Fibroblast of lung (primary cell): ENCODE measurements at regions not wholly inside any gene's neighbourhood (a gene's known extent, or its start where the extent isn't known, plus 50 kb on each side); places are given as distances from the start of the nearest gene placed in this dataset.

ENCODE experiments used
- DNase-seq, 2 donors: peaks; one replicate each; pipeline versions ENCODE4 v3.0.0 to v3.0.0-alpha.2; 2010; ENCODE audit warnings: low read depth in 2 of 2
- H2AFZ ChIP-seq: 2 replicates; pipeline ENCODE4 v1.5.1; 2012; ENCODE audit warnings: low read length, control low read depth, inconsistent platforms
- H3K27ac ChIP-seq: 2 replicates; pipeline ENCODE4 v1.5.1; 2011; ENCODE audit warnings: low read length, control low read depth; ENCODE audit not compliant: insufficient read depth
- H3K27me3 ChIP-seq: 2 replicates; pipeline ENCODE4 v1.5.1; 2011; ENCODE audit warnings: mild to moderate bottlenecking, low read length; ENCODE audit not compliant: control insufficient read depth, insufficient read depth
- H3K36me3 ChIP-seq: 2 replicates; pipeline ENCODE4 v1.5.1; 2011; ENCODE audit warnings: low read length; ENCODE audit not compliant: control insufficient read depth, insufficient read depth
- H3K4me1 ChIP-seq: 2 replicates; pipeline ENCODE4 v1.5.1; 2011; ENCODE audit warnings: low read length; ENCODE audit not compliant: control insufficient read depth, insufficient read depth; ENCODE audit errors: extremely low read depth
- H3K4me2 ChIP-seq: 2 replicates; pipeline ENCODE4 v1.5.1; 2011; ENCODE audit warnings: low read length, control low read depth; ENCODE audit not compliant: insufficient read depth; ENCODE audit errors: extremely low read depth
- H3K4me3 ChIP-seq, 4 experiments: fragments of 200-600 bp in 1 of 4; sonication (generic) in 1 of 4; replicated peaks in 1 of 4; 2 replicates each; pipeline ENCODE4 v1.5.1; 2011 to 2016; ENCODE audit warnings: low read length in 4 of 4, low read depth in 3 of 4, mild to moderate bottlenecking in 3 of 4, control low read depth in 2 of 4, inconsistent platforms in 1 of 4, mixed read lengths in 1 of 4; ENCODE audit not compliant: insufficient read depth in 1 of 4; ENCODE audit errors: control extremely low read depth in 1 of 4
- H3K79me2 ChIP-seq: 2 replicates; pipeline ENCODE4 v1.5.1; 2012; ENCODE audit warnings: mild to moderate bottlenecking, low read length, inconsistent platforms; ENCODE audit not compliant: control insufficient read depth, insufficient read depth
- H3K9ac ChIP-seq: 2 replicates; pipeline ENCODE4 v1.5.1; 2011; ENCODE audit warnings: mild to moderate bottlenecking, low read length, control low read depth; ENCODE audit not compliant: insufficient read depth
- H3K9me3 ChIP-seq: 2 replicates; pipeline ENCODE4 v1.5.1; 2012; ENCODE audit warnings: low read depth, low read length; ENCODE audit not compliant: control insufficient read depth, insufficient read depth
- H4K20me1 ChIP-seq: 2 replicates; pipeline ENCODE4 v1.5.1; 2011; ENCODE audit warnings: low read length; ENCODE audit not compliant: control insufficient read depth, insufficient read depth; ENCODE audit errors: extremely low read depth
- EZH2 ChIP-seq: IDR thresholded peaks from 2 replicates; pipeline ENCODE4 v1.5.1; 2012; ENCODE audit warnings: low read length, control low read depth, mild to moderate bottlenecking; ENCODE audit errors: missing control alignments
- TF ChIP-seq, protein P1 (sequence below), 2 donors: IDR thresholded peaks in 1 of 2; conservative IDR thresholded peaks in 1 of 2; 1 replicate in 1 of 2; 2 replicates in 1 of 2; pipeline ENCODE4 v1.5.1; 2011 to 2012; ENCODE audit warnings: low read length in 2 of 2, control low read depth in 1 of 2, inconsistent platforms in 1 of 2, low read depth in 1 of 2, mild to moderate bottlenecking in 1 of 2

DNA sequence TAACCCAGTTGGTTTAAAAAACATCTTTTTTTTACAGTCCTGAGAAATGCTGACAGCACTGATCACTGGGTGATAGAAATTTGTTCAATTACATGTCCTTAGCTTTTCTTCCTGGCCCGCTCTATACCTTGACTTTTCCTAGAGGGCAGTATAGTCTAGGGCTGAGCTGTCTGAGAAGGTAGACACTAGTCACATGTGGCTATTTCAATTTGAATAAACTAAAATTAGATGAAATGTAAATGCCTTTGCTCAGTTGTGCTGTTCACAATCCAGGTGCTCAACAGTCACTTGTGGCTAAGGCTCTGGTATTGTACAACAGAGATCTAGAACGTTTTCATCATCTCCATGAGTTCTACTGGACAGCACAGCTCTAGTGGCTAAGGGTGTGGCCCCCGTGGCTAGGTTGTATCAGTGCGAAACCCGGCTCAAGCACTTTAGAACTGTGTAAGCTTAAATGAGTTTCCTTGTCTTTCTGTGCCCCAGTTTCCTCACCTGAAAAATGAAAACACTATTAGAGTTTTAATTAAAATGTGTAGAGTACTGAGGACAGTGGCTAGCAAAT lies 111.6 kb upstream of the WDR17 start:
- TF ChIP-seq, protein P1, sequence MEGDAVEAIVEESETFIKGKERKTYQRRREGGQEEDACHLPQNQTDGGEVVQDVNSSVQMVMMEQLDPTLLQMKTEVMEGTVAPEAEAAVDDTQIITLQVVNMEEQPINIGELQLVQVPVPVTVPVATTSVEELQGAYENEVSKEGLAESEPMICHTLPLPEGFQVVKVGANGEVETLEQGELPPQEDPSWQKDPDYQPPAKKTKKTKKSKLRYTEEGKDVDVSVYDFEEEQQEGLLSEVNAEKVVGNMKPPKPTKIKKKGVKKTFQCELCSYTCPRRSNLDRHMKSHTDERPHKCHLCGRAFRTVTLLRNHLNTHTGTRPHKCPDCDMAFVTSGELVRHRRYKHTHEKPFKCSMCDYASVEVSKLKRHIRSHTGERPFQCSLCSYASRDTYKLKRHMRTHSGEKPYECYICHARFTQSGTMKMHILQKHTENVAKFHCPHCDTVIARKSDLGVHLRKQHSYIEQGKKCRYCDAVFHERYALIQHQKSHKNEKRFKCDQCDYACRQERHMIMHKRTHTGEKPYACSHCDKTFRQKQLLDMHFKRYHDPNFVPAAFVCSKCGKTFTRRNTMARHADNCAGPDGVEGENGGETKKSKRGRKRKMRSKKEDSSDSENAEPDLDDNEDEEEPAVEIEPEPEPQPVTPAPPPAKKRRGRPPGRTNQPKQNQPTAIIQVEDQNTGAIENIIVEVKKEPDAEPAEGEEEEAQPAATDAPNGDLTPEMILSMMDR (conservative IDR thresholded peaks at IDR 0.05 in 1 of 2, IDR thresholded peaks at IDR 0.05 in 1 of 2; ENCODE audit: low read depth in 1 of 2, low read length in 2 of 2): peak in 1 of 2 donors; percentile 15
- TF ChIP-seq EZH2: no peak
- H3K79me2 ChIP-seq: no peaks in the 10 kb centered on the region
- H3K36me3 ChIP-seq: no peaks in the 10 kb centered on the region
- no peak overlapping the region for H3K4me2 ChIP-seq
- no peaks in the 10 kb centered on the region for H3K4me1 ChIP-seq
- H2AFZ ChIP-seq: no peak overlapping the region
- H3K9ac ChIP-seq: no peak overlapping the region
- no peaks in the 10 kb centered on the region for H3K9me3 ChIP-seq
- no peaks in the 10 kb centered on the region for H3K27me3 ChIP-seq
- H3K4me3 ChIP-seq: no peak overlapping the region
- H3K27ac ChIP-seq: no peak overlapping the region
- no peak for DNase-seq
- H4K20me1 ChIP-seq: no peaks in the 10 kb centered on the region

DNA sequence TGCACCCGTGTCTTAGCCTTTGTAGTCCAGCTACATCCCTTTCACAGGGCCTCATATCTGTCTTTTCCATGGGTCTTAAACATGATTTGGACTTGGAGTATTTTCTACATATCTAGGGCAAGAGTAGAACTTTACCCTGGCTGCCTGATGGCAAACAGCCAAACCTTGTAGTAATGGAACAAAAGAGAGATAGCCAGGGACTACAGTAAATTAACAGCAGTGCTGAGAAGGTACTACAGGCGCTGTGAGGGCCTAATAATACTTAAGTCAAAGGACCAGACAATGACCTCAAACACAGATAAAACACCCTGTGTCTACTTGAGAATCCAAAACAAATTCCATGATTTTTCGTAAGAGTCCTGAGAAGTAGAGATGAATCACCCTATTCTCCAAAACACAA lies 111.0 kb upstream of the WDR17 start:
- TF ChIP-seq, protein P1 (conservative IDR thresholded peaks at IDR 0.05 in 1 of 2, IDR thresholded peaks at IDR 0.05 in 1 of 2; ENCODE audit: low read depth in 1 of 2, low read length in 2 of 2): no peak
- TF ChIP-seq EZH2: no peak
- Histone ChIP-seq H4K20me1 (no peaks in the 10 kb centered on the region), H3K36me3 (no peaks in the 10 kb centered on the region), H3K4me3 (no peak overlapping the region), H3K27ac (no peak overlapping the region), H2AFZ (no peak overlapping the region), H3K9ac (no peak overlapping the region), H3K9me3 (no peaks in the 10 kb centered on the region), H3K27me3 (no peaks in the 10 kb centered on the region), H3K79me2 (no peaks in the 10 kb centered on the region), H3K4me1 (no peaks in the 10 kb centered on the region), H3K4me2 (no peak overlapping the region)
- DNase-seq: no peak

DNA sequence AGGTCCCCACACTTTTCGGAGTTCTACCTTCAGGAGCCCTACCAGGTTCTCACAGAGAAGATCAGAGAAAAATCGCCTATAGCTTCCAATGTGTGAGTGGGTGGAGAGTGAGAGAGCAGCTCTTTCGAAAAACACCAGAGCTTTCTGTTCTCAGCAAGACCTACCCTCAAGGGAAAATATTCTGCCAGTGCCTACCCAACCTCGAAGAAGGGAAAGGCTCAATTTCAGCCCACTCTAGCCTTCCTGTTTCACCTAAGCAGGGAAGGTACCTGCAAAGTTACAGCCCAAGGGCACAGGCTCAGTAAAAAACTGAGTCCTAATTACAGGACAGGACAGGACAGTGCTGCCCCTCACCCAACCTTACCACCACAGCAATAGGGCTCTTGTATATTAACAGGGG lies 104.0 kb upstream of the WDR17 start:
- no peak for DNase-seq
- H3K4me2 ChIP-seq: no peak overlapping the region
- H3K9me3 ChIP-seq: no peaks in the 10 kb centered on the region
- no peak overlapping the region for H2AFZ ChIP-seq
- no peaks in the 10 kb centered on the region for H3K79me2 ChIP-seq
- H4K20me1 ChIP-seq: no peaks in the 10 kb centered on the region
- no peak overlapping the region for H3K9ac ChIP-seq
- no peak overlapping the region for H3K27ac ChIP-seq
- H3K4me3 ChIP-seq: no peak overlapping the region
- H3K27me3 ChIP-seq: no peaks in the 10 kb centered on the region
- no peak for TF ChIP-seq EZH2
- TF ChIP-seq, protein P1 (conservative IDR thresholded peaks at IDR 0.05 in 1 of 2, IDR thresholded peaks at IDR 0.05 in 1 of 2; ENCODE audit: low read depth in 1 of 2, low read length in 2 of 2): no peak
- H3K36me3 ChIP-seq: no peaks in the 10 kb centered on the region
- no peaks in the 10 kb centered on the region for H3K4me1 ChIP-seq
